Fibroblast of pulmonary artery (primary cell): ENCODE measurements at regions not wholly inside any gene's neighbourhood (a gene's known extent, or its start where the extent isn't known, plus 50 kb on each side); places are given as distances from the start of the nearest gene placed in this dataset.

ENCODE experiments used
- DNase-seq: peaks from one replicate; pipeline ENCODE4 v3.0.0-alpha.2; 2010; ENCODE audit warnings: low read depth
- H3K4me3 ChIP-seq: replicated peaks from 2 replicates; pipeline ENCODE4 v1.5.1; 2011; ENCODE audit warnings: low read depth, mild to moderate bottlenecking, control low read depth, low read length, moderate library complexity
- CTCF ChIP-seq: IDR thresholded peaks from 2 replicates; pipeline ENCODE4 v1.5.1; 2011; ENCODE audit warnings: mild to moderate bottlenecking, control low read depth, low read length, inconsistent platforms; ENCODE audit errors: missing control alignments

DNA sequence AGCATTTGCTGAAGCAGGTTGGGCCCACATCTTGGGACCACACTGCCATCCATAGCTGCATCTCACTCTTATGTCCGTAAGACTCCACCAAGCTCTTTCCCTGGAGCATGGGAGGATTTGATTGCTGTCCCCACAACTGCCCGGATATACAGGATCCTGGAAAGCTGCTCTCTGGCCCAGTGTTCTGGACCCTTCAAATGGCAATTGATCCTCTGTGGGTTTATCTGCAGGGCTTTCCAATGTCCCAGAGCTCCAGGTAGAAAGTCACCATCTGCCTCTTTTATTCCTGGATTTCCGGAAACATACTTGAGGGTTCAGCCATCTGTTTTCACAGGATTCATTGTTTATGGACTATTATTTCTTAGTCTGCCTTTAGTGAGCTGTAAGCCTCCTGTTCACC is 214.6 kb downstream of the SREK1 start:
- no peak for DNase-seq
- no peak overlapping the region for H3K4me3 ChIP-seq
- TF ChIP-seq CTCF: no peak

GRCh38 chr5:66361070-66361469 is 217.0 kb downstream of the SREK1 start:
- no peak for TF ChIP-seq CTCF
- no peak overlapping the region for H3K4me3 ChIP-seq
- DNase-seq: no peak

GRCh38 chr5:66362046-66362445 is 217.9 kb downstream of the SREK1 start:
- H3K4me3 ChIP-seq: no peak overlapping the region
- DNase-seq: no peak
- TF ChIP-seq CTCF: no peak

DNA sequence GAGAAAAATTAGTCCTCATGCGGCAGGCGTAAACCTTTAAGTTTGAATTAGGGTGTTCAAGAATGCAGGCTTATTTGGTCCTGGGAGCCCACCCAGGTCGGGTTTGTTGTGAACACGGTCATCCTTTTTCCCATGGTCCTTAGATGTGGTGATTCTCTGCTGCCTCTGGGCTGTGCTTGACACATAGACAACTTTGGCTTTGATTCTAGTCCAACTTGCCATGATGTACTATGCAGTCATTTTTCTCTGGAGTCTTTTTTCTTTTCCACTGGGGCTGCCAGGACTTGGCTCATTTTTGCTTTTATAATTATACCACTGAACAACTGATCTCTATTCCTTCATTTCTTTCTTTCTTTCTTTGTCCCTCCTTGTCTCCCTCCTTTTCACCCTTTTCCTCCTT is 218.6 kb downstream of the SREK1 start:
- DNase-seq: no peak
- H3K4me3 ChIP-seq: no peak overlapping the region
- TF ChIP-seq CTCF: no peak

GRCh38 chr5:66363097-66363496 is 219.0 kb downstream of the SREK1 start:
- no peak overlapping the region for H3K4me3 ChIP-seq
- DNase-seq: no peak
- TF ChIP-seq CTCF: no peak

DNA sequence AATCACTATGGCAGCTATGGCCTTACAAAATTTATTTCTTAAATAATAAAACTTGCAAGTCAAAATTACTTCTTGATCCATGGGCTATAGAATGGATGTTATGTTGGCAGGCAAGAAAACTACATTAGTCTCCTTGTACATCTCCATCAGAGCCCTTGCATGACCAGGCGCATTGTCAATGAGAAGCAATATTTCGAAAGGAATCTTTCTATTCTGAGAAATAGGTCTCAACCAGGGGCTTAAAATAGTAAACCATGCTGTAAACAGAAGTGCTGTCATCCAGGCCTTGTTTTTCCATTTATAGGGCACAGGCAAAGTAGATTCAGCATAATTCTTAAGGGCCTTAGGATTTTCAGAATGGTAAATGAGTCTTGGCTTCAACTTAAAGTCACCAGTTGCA is 220.1 kb downstream of the SREK1 start:
- TF ChIP-seq CTCF: no peak
- no peak for DNase-seq
- no peak overlapping the region for H3K4me3 ChIP-seq

DNA sequence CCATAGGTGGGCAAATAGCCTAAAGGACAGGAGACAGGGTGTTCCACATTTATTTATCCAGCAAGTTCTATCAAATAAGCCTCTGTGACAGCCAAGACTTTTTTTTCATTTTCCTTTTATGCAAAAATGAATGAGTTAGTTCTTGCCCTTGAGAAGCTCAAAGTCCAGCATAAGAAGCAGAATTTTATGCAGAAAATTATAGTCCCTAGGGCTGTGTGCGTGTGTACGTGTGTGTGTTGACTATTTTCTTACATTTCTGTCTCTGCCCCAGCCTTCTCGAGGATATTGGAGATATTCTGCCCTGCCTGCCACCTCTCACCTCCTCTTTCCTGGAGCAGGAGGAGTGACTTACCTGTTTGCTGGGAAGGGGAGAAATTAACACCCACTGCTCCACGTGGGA is 221.9 kb downstream of the SREK1 start:
- no peak overlapping the region for H3K4me3 ChIP-seq
- TF ChIP-seq CTCF: no peak
- DNase-seq: no peak
